ENCODE measurements at regions not wholly inside any gene's neighbourhood (a gene's known extent, or its start where the extent isn't known, plus 50 kb on each side); places are given as distances from the start of the nearest gene placed in this dataset.

DNA sequence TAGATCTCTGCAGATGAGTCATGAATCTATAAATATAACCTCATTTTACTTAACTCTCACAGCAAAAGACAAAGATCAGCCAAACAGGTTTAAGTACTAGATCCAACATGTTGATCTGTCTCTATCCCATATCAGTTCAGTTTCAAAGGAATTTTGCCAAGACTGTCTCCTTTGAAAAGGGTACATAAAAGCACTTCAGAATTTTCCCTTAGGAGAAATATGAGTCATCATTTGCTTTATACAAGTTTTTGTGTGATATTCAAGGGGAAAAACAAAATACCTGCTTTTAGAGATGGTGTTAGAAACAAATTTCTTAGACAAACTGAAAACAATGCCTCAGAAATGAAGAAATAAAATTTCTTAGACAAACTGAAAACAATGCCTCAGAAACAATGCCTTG is 73.5 kb upstream of the LRRC7 start:
- in situ Hi-C loops (cut with HindIII; ENCODE audit: low sequenced_read_pairs), result no loop called here

DNA sequence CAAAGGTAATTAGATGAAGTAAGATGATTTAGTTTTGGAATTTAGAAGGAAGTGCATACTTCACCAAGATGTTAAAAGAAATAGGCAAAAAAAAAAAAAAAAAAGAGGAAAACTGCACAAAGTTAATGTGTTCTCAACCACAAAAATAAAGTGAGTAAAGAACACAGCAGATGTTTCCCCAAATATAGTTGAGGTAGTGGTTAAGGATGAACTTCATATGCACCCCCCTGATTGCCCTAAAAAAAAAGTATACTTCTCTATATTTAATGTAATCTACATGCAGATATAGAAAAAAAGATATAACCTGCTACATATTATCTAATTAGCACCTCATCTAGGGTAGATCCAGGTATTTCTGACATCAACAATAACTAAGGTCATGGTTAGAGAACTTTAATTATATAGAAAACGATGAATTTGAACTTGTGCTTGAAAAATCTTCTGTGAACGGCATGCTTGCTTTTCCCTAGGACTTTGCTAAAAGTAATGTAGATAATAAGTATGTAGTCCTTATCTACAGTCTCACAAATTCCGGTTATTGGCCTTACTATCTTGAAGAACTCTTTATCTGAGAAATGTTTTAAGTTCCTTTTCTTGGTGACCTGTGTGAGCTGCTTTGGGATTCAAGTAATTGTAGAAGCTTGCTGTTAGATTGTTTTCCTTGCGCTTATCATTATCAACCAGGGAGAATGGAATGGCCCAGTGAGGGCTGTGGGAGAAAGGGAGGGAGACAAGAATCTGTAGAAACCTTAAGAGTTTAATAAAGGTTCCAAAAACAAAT is 70.1 kb upstream of the LRRC7 start:
- in situ Hi-C loops (cut with HindIII; ENCODE audit: low sequenced_read_pairs), result no loop called here

DNA sequence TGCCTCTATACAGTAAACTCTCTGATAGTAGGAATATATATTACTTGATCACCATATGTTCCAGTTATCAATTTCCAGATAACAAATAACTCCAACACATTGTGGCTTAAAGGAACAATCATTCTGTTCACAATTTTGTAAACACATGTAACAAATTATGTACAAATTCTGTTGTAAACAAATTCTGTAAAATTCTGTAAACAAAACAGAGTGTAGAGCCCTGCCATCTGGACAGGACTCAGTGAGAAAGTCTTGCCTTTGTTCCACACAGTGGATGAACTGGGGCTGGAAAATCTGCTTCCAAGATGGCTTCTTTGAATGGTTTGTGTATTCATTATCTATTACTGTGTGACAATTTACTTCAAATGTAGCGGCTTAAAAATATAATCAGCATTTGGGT is 69.0 kb upstream of the LRRC7 start:
- in situ Hi-C loops (cut with HindIII; ENCODE audit: low sequenced_read_pairs), result no loop called here

DNA sequence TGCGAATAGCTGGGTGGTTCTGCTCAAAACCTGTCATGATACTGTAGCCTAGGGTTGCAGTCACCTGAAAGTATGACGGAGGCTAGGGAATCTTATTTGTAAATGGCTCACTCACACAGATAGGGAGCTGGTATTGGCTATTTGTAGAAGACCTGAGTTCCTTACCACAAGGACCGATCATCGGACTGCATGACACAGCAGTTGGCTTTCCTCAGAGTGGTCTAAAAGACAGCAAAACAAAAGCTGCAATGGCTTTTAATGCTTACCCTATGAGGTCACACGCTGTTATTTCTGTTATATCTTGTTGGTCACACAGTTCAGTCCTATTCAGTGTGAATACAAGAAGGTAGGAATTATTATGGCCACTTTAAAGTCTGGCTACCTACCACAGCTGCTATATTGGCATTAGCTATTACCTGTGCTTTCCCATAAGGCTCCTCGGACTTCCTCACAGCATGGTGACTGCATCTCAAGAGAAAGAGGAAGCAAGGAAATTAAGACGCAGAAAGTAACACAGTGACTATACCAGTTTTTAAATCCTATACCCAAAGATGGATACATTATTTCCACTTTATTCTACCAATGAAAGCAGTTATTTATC is 68.4 kb upstream of the LRRC7 start:
- in situ Hi-C loops (cut with HindIII; ENCODE audit: low sequenced_read_pairs), result no loop called here

DNA sequence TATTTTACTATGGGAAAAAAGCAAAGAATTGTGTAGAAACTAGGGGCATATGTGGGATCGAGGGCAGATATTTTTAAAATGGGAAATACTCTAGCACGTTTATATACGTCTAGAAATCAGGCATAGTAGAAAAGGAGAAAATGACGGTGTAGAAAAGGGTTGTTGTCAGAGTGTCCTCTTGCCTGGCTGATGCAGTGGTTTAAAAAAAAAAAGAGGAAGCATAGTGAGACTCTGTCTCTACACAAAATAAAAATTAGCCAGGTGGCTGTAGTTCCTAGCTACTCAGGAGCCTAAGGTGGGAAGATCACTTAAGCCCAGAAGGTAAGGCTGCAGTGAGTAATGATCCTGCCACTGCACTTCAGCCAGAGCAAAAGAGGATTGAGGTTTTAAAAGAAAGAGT is 64.7 kb upstream of the LRRC7 start:
- in situ Hi-C loops (cut with HindIII; ENCODE audit: low sequenced_read_pairs), result no loop called here

DNA sequence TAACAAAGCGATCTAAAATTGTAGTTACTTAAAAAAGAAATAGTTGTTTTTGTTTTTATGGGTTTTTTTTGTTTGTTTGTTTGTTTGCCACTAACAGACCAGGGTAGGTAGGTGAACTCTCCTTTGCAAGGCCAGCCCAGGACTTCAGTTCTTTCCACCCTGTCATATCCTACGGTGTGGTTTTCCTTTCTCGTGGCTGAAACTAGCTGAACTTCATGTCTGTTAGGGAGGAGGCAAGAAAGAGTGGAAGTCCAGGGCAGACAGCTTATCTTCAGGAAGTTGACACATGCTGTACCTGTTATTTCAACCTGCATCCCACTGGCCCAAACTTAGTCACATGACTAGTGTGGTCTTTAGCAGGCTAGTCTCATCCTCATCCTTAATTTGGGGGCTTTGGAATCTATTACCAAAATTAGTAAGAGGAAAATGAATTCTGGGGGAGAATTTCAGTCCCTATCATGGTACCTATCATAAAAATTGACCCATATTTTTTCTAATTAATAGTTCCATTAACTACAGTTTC is 62.9 kb upstream of the LRRC7 start:
- in situ Hi-C loops (cut with HindIII; ENCODE audit: low sequenced_read_pairs), result no loop called here

DNA sequence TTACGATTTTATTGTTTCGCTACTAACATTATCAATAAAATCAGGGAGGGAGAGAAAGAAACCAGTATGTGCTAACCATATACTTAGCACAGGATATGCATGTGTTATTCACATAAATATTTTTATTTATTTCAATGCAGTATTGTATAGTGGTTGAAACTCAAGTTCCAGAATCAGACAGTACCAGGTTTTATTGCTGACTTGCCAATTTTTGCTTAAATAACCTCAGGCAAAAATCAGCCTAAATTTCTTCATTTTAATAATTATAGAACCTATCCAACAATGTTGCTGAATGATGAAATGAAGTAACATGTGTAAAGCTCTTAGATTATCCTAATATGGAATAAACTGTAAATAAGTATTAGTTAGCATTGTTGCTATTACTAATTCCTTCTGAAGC is 61.4 kb upstream of the LRRC7 start:
- in situ Hi-C loops (cut with HindIII; ENCODE audit: low sequenced_read_pairs), result no loop called here

DNA sequence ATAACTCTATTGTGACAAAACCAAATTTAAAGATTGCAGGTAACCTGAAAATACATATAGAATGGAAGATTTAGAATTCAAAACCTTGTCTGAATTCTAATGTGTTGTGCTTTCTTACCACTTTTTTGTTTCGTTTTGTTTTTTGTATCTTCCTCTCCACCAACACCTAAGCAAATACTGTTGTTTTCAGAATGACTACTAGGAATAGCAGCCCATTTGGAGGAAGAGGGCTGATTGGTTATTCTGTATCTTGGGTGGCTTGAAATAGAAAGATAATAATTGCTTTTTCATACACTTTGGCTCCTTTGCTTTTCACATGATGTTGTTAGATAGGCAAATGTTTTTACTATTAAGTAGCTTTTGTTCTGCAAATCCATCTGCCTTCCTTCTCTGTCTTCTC is 61.0 kb upstream of the LRRC7 start:
- in situ Hi-C loops (cut with HindIII; ENCODE audit: low sequenced_read_pairs), result no loop called here

DNA sequence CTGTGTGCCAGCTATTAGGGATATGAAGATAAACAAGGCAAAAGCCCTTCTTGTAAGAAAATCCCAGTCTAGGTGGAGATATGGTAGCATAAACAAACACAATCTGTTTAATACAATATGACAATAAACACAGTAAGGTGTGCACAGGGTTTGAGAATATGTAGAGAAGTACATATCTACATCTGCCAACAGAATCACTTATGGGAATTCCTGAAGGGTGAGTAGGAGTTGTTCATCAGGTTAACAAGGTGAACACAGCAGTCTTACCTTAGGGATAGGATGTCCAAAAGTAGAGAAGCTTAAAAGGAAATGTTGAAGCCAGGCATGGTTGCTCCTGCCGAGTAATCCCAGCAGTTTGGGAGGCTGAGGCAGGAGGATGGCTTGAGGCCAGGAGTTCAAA is 57.7 kb upstream of the LRRC7 start:
- in situ Hi-C loops (cut with HindIII; ENCODE audit: low sequenced_read_pairs), result no loop called here

DNA sequence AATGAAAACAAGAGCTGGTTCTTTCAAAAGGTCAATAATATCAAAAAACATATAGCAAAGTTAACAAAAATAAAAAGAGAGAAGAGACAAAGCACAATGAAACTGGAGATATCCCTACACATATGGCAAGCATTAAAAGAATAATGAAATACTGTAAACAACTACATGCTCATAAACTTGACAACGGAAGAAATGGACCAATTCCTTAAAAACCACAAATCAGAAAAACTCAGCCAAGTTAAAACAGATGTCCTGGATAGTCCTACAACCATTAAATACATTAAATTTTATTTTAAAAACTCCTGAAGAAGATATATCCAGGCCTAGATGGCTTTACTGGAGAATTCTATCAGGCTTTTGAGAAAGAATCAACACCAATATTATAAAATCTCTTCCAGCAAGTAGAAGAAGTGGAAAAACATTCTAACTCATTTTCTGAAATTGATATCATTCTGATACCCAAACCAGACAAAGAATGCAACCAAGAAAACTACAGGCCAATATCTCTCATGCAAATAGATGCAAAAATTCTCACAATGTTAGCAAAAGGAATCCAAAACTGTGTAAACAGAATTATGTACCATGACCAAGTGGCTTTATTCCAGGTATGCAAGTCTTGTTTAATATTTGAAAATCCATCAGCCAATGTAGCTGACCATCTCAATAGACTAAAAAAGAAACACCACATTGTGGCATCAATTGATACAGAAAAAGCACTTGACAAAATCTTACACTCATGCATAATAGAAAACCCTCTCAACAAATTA is 56.1 kb upstream of the LRRC7 start:
- in situ Hi-C loops (cut with HindIII; ENCODE audit: low sequenced_read_pairs), result no loop called here

DNA sequence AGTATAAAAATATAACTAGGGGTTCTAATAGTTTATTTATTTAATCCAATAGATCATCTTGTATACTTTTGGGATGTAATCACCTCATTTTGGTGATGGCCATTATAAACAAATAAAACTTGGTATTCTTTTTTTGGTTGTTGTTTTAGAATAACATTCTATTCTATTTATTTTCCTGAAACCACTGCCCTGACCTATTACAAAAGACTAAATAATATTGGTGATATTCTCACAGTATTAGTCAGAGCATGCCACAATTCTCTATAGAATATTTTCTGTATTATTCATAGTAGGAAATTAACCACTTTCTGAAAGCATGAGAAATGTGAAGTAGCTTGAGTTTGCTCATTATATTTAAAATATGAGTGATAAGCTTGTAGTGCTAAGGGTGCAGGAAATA is 54.1 kb upstream of the LRRC7 start:
- in situ Hi-C loops (cut with HindIII; ENCODE audit: low sequenced_read_pairs), result no loop called here
